H9 (cell line): ENCODE measurements at regions not wholly inside any gene's neighbourhood (a gene's known extent, or its start where the extent isn't known, plus 50 kb on each side); places are given as distances from the start of the nearest gene placed in this dataset.

Source experiments
- DNase-seq: peaks from one replicate; pipeline ENCODE4 v3.0.0-alpha.2; 2017
- H2AFZ ChIP-seq: one replicate; pipeline ENCODE4 v1.6.1; 2013; ENCODE audit warnings: mild to moderate bottlenecking, low read length, control low read depth, moderate library complexity
- H2AK5ac ChIP-seq: 2 replicates; pipeline ENCODE4 v1.6.1; 2013; ENCODE audit warnings: low read length, control low read depth, mixed read lengths; ENCODE audit not compliant: insufficient read length
- H2BK120ac ChIP-seq: one replicate; pipeline ENCODE4 v1.6.1; 2013; ENCODE audit warnings: low read depth, mild to moderate bottlenecking, low read length, control low read depth, inconsistent platforms; ENCODE audit not compliant: poor library complexity, severe bottlenecking
- H2BK12ac ChIP-seq: 2 replicates; pipeline ENCODE4 v1.6.1; 2013; ENCODE audit warnings: low read length, control low read depth, mixed read lengths, low read depth; ENCODE audit not compliant: insufficient read length
- H2BK15ac ChIP-seq: 2 replicates; pipeline ENCODE4 v1.6.1; 2013; ENCODE audit warnings: low read depth, low read length, control low read depth
- H2BK20ac ChIP-seq: one replicate; pipeline ENCODE4 v1.6.1; 2013; ENCODE audit warnings: low read depth, mild to moderate bottlenecking, low read length, control low read depth, inconsistent platforms; ENCODE audit not compliant: poor library complexity, severe bottlenecking
- H2BK5ac ChIP-seq: 2 replicates; pipeline ENCODE4 v1.6.1; 2013; ENCODE audit warnings: low read length, control low read depth, mixed read lengths; ENCODE audit not compliant: insufficient read length
- H3K14ac ChIP-seq: 2 replicates; pipeline ENCODE4 v1.6.1; 2013; ENCODE audit warnings: low read length, control low read depth; ENCODE audit not compliant: insufficient read depth
- H3K18ac ChIP-seq: 2 replicates; pipeline ENCODE4 v1.6.1; 2013; ENCODE audit warnings: low read depth, mild to moderate bottlenecking, mixed read lengths, low read length, control low read depth; ENCODE audit not compliant: insufficient read length
- H3K23ac ChIP-seq: 2 replicates; pipeline ENCODE4 v1.6.1; 2013; ENCODE audit warnings: low read length, control low read depth, mixed read lengths, low read depth; ENCODE audit not compliant: insufficient read length
- H3K23me2 ChIP-seq: 2 replicates; pipeline ENCODE4 v1.6.1; 2013; ENCODE audit warnings: low read depth, mild to moderate bottlenecking, mixed read lengths, low read length, control low read depth; ENCODE audit not compliant: insufficient read length, poor library complexity, severe bottlenecking
- H3K27ac ChIP-seq: 2 replicates; pipeline ENCODE4 v1.5.1; 2013; ENCODE audit warnings: low read length, control low read depth, mixed read lengths, low read depth; ENCODE audit not compliant: insufficient read length
- H3K27me3 ChIP-seq: 2 replicates; pipeline ENCODE4 v1.6.1; 2013; ENCODE audit warnings: low read length, control low read depth, inconsistent platforms; ENCODE audit not compliant: insufficient read depth
- H3K4ac ChIP-seq: 2 replicates; pipeline ENCODE4 v1.6.1; 2013; ENCODE audit warnings: low read depth, mild to moderate bottlenecking, control low read depth, inconsistent platforms, low read length, moderate library complexity
- H3K4me1 ChIP-seq: 2 replicates; pipeline ENCODE4 v1.6.1; 2013; ENCODE audit warnings: low read length, control low read depth, inconsistent platforms; ENCODE audit not compliant: insufficient read depth
- H3K4me2 ChIP-seq: 2 replicates; pipeline ENCODE4 v1.6.1; 2013; ENCODE audit warnings: low read length, control low read depth, mixed read lengths; ENCODE audit not compliant: insufficient read length, insufficient read depth
- H3K56ac ChIP-seq: 2 replicates; pipeline ENCODE4 v1.6.1; 2013; ENCODE audit warnings: low read depth, mild to moderate bottlenecking, mixed read lengths, low read length, control low read depth; ENCODE audit not compliant: insufficient read length
- H3K79me1 ChIP-seq: 2 replicates; pipeline ENCODE4 v1.6.1; 2013; ENCODE audit warnings: low read depth, mild to moderate bottlenecking, moderate library complexity, low read length, control low read depth, inconsistent platforms; ENCODE audit not compliant: insufficient read depth, poor library complexity, severe bottlenecking
- H3K79me2 ChIP-seq: 2 replicates; pipeline ENCODE4 v1.6.1; 2013; ENCODE audit warnings: low read length, control low read depth, inconsistent platforms; ENCODE audit not compliant: insufficient read depth
- H3K9ac ChIP-seq: 2 replicates; pipeline ENCODE4 v1.6.1; 2013; ENCODE audit warnings: low read length, control low read depth, mixed read lengths; ENCODE audit not compliant: insufficient read length; ENCODE audit errors: extremely low read depth
- H3K9me3 ChIP-seq: one replicate; pipeline ENCODE4 v1.6.1; 2013; ENCODE audit warnings: low read depth, low read length, inconsistent platforms; ENCODE audit not compliant: control insufficient read depth
- H3T11ph ChIP-seq: one replicate; pipeline ENCODE4 v1.6.1; 2013; ENCODE audit warnings: mild to moderate bottlenecking, low read length, control low read depth, inconsistent platforms
- H4K20me1 ChIP-seq: one replicate; pipeline ENCODE4 v1.6.1; 2013; ENCODE audit not compliant: control insufficient read depth, insufficient read length, insufficient read depth
- H4K5ac ChIP-seq: 2 replicates; pipeline ENCODE4 v1.6.1; 2013; ENCODE audit warnings: low read depth, mild to moderate bottlenecking, mixed read lengths, low read length, control low read depth; ENCODE audit not compliant: insufficient read length
- H4K8ac ChIP-seq: replicated peaks from 2 replicates; pipeline ENCODE4 v1.6.1; 2013; ENCODE audit warnings: low read length, control low read depth, mixed read lengths, low read depth; ENCODE audit not compliant: insufficient read length
- H4K91ac ChIP-seq: 2 replicates; pipeline ENCODE4 v1.6.1; 2013; ENCODE audit warnings: low read depth, mild to moderate bottlenecking, moderate library complexity, mixed read lengths, low read length, control low read depth; ENCODE audit not compliant: insufficient read length
- H3K27ac Mint-ChIP-seq, 3 experiments: 2 replicates in 2 of 3; 3 replicates in 1 of 3; pipeline ENCODE4 v1.8.0; 2020 to 2021; ENCODE audit warnings: mixed read lengths in 3 of 3, mild to moderate bottlenecking in 1 of 3, moderate library complexity in 1 of 3
- H3K27me3 Mint-ChIP-seq: 2 replicates; pipeline ENCODE4 v1.8.0; 2021; ENCODE audit warnings: low read depth, mild to moderate bottlenecking, moderate library complexity, mixed read lengths
- H3K36me3 Mint-ChIP-seq, 3 experiments: 2 replicates in 2 of 3; 3 replicates in 1 of 3; pipeline ENCODE4 v1.8.0; 2020 to 2021; ENCODE audit warnings: low read depth in 3 of 3, mixed read lengths in 3 of 3; ENCODE audit not compliant: insufficient read depth in 1 of 3
- H3K4me1 Mint-ChIP-seq, 2 experiments: 2 replicates each; pipeline ENCODE4 v1.8.0; 2020; ENCODE audit warnings: mixed read lengths in 2 of 2
- H3K4me3 Mint-ChIP-seq, 2 experiments: 2 replicates in 1 of 2; 3 replicates in 1 of 2; pipeline ENCODE4 v1.8.0; 2020 to 2021; ENCODE audit warnings: mild to moderate bottlenecking in 2 of 2, mixed read lengths in 2 of 2, moderate library complexity in 1 of 2
- H3K9me3 Mint-ChIP-seq, 2 experiments: 2 replicates in 1 of 2; 3 replicates in 1 of 2; pipeline ENCODE4 v1.8.0; 2020; ENCODE audit warnings: mild to moderate bottlenecking in 2 of 2, mixed read lengths in 2 of 2, moderate library complexity in 1 of 2
- CTCF ChIP-seq: fragments of 200-600 bp; sonication (generic); conservative IDR thresholded peaks from 3 replicates; pipeline ENCODE4 v1.8.0; 2021; ENCODE audit warnings: antibody characterized with exemption, mild to moderate bottlenecking
- WGBS: extraction: QIAGEN DNeasy Blood & Tissue Kit; methylation state at CpG from one replicate; pipeline ENCODE4 v1.1.7; 2013; ENCODE audit warnings: missing lambda C conversion rate, low lambda C conversion rate, mixed read lengths; ENCODE audit not compliant: insufficient read length; ENCODE audit errors: extremely low coverage; 5-methylcytosine and 5-hydroxymethylcytosine counted together

- H3K23ac ChIP-seq: no peak overlapping the region
- H3K4me2 ChIP-seq: no peak overlapping the region
- Mint-ChIP-seq H3K4me3 (no peak overlapping the region), H3K27ac (no peak overlapping the region), H3K9me3 (no peaks in the 10 kb centered on the region), H3K27me3 (no peaks in the 10 kb centered on the region; the same call in 1 of the 2 replicates), H3K36me3 (no peaks in the 10 kb centered on the region), H3K4me1 (no peaks in the 10 kb centered on the region)
- H2BK5ac ChIP-seq: no peak overlapping the region
- H3K4ac ChIP-seq: no peak overlapping the region
- H3K9ac ChIP-seq: no peak overlapping the region
- no peak overlapping the region for H4K91ac ChIP-seq
- no peak overlapping the region for H3T11ph ChIP-seq
- H3K56ac ChIP-seq: no peak overlapping the region
- no peak overlapping the region for H2BK20ac ChIP-seq
- no peak overlapping the region for H2AFZ ChIP-seq
- H3K9me3 ChIP-seq: no peaks in the 10 kb centered on the region
- no peak overlapping the region for H3K18ac ChIP-seq
- no peak for DNase-seq
- no peak for TF ChIP-seq CTCF
- H3K27ac ChIP-seq: no peak overlapping the region
- no peak overlapping the region for H2BK120ac ChIP-seq
- H4K20me1 ChIP-seq: no peaks in the 10 kb centered on the region
- no peaks in the 10 kb centered on the region for H3K27me3 ChIP-seq
- no CpG with 5 or more reads among the region's 2 CpGs for WGBS
- H2AK5ac ChIP-seq: no peak overlapping the region
- H3K4me1 ChIP-seq: no peaks in the 10 kb centered on the region
- no peaks in the 10 kb centered on the region for H3K79me2 ChIP-seq
- H4K5ac ChIP-seq: no peak overlapping the region
- no peak overlapping the region for H4K8ac ChIP-seq
- H3K23me2 ChIP-seq: no peaks in the 10 kb centered on the region
- H3K79me1 ChIP-seq: no peaks in the 10 kb centered on the region
- no peak overlapping the region for H2BK15ac ChIP-seq
- H2BK12ac ChIP-seq: no peak overlapping the region
- H3K14ac ChIP-seq: no peak overlapping the region
These were observed 196.2 kb upstream of the SMIM30 start for GRCh38 chr7:113314594-113314993.
